Loucy (cell line): ENCODE measurements at regions not wholly inside any gene's neighbourhood (a gene's known extent, or its start where the extent isn't known, plus 50 kb on each side); places are given as distances from the start of the nearest gene placed in this dataset.

ENCODE experiments used
- H2AFZ ChIP-seq: fragments of 200-600 bp; sonication (generic); 2 replicates; pipeline ENCODE4 v1.6.0; 2016; ENCODE audit warnings: antibody characterized with exemption, mild to moderate bottlenecking, low read length, moderate library complexity
- H3F3A ChIP-seq: fragments of 200-600 bp; 2 replicates; pipeline ENCODE4 v1.6.0; 2016; ENCODE audit warnings: antibody characterized with exemption, low read depth, mild to moderate bottlenecking
- H3K27me3 ChIP-seq: fragments of 200-600 bp; sonication (generic); 2 replicates; pipeline ENCODE4 v1.6.1; 2014; ENCODE audit warnings: low read length, mild to moderate bottlenecking; ENCODE audit not compliant: insufficient read depth, poor library complexity, severe bottlenecking
- H3K36me3 ChIP-seq: fragments of 200-600 bp; sonication (generic); 2 replicates; pipeline ENCODE4 v1.6.1; 2016; ENCODE audit warnings: low read length; ENCODE audit not compliant: insufficient read depth
- H3K4me1 ChIP-seq: fragments of 200-600 bp; sonication (generic); 2 replicates; pipeline ENCODE4 v1.5.1; 2014; ENCODE audit warnings: low read length, mild to moderate bottlenecking; ENCODE audit not compliant: insufficient read depth, poor library complexity, severe bottlenecking
- H3K4me2 ChIP-seq: fragments of 200-600 bp; sonication (generic); 2 replicates; pipeline ENCODE4 v1.6.0; 2014; ENCODE audit warnings: antibody characterized with exemption, low read length, low read depth, mild to moderate bottlenecking; ENCODE audit not compliant: poor library complexity, severe bottlenecking
- H3K4me3 ChIP-seq: fragments of 200-600 bp; sonication (generic); 2 replicates; pipeline ENCODE4 v1.5.1; 2014; ENCODE audit warnings: low read length, mild to moderate bottlenecking, mixed read lengths; ENCODE audit not compliant: poor library complexity, severe bottlenecking
- H3K79me2 ChIP-seq: fragments of 200-600 bp; sonication (generic); 2 replicates; pipeline ENCODE4 v1.6.1; 2014; ENCODE audit warnings: low read length; ENCODE audit not compliant: insufficient read depth
- H3K9ac ChIP-seq: fragments of 200-600 bp; sonication (generic); 2 replicates; pipeline ENCODE4 v1.6.0; 2014; ENCODE audit warnings: mild to moderate bottlenecking, low read depth, low read length, moderate library complexity; ENCODE audit not compliant: poor library complexity, severe bottlenecking
- H3K9me2 ChIP-seq: fragments of 200-600 bp; sonication (generic); replicated peaks from 2 replicates; pipeline ENCODE4 v1.6.1; 2016; ENCODE audit warnings: low read depth, low read length, mixed read lengths
- H3K9me3 ChIP-seq: fragments of 200-600 bp; sonication (generic); 2 replicates; pipeline ENCODE4 v1.6.1; 2014; ENCODE audit warnings: mild to moderate bottlenecking, antibody characterized with exemption, low read length, low read depth; ENCODE audit not compliant: insufficient read depth
- H4K20me1 ChIP-seq: fragments of 200-600 bp; sonication (generic); 2 replicates; pipeline ENCODE4 v1.6.0; 2014; ENCODE audit warnings: antibody characterized with exemption, low read length, mild to moderate bottlenecking; ENCODE audit not compliant: insufficient read depth, poor library complexity, severe bottlenecking
- EZH2phosphoT487 ChIP-seq: fragments of 200-600 bp; IDR thresholded peaks from 2 replicates; pipeline ENCODE4 v1.6.1; 2018; ENCODE audit warnings: antibody characterized with exemption, mild to moderate bottlenecking, moderate library complexity, borderline replicate concordance
- TF ChIP-seq, protein P1 (sequence below): fragments of 200-600 bp; sonication (generic); conservative IDR thresholded peaks from 2 replicates; pipeline ENCODE4 v1.5.1; 2014; ENCODE audit warnings: mild to moderate bottlenecking, antibody characterized with exemption, low read length

DNA sequence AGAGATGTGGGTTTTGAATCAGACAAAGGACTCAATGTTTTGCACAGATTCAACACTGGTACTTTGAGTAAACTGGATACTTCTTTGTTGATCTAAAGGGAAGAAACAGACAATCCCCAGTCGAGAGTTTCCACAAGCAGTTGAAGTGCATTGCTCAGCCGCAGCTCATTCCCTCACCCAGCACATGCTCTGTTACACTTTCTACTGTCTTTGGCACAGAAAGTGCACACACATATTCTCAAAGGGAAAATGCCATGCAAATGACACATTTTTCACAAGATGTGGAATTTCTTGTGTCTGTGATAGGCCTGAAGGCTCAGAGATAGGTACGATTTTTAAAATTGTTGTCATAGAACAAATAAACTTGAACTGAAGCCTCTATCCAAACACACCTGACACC lies 258.9 kb upstream of the TRIB2 start:
- H3K27me3 ChIP-seq: no peaks in the 10 kb centered on the region
- no peaks in the 10 kb centered on the region for H3F3A ChIP-seq
- H4K20me1 ChIP-seq: no peaks in the 10 kb centered on the region
- H3K4me2 ChIP-seq: no peak overlapping the region
- no peak overlapping the region for H3K4me3 ChIP-seq
- TF ChIP-seq, protein P1, sequence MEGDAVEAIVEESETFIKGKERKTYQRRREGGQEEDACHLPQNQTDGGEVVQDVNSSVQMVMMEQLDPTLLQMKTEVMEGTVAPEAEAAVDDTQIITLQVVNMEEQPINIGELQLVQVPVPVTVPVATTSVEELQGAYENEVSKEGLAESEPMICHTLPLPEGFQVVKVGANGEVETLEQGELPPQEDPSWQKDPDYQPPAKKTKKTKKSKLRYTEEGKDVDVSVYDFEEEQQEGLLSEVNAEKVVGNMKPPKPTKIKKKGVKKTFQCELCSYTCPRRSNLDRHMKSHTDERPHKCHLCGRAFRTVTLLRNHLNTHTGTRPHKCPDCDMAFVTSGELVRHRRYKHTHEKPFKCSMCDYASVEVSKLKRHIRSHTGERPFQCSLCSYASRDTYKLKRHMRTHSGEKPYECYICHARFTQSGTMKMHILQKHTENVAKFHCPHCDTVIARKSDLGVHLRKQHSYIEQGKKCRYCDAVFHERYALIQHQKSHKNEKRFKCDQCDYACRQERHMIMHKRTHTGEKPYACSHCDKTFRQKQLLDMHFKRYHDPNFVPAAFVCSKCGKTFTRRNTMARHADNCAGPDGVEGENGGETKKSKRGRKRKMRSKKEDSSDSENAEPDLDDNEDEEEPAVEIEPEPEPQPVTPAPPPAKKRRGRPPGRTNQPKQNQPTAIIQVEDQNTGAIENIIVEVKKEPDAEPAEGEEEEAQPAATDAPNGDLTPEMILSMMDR: no peak
- no peak for TF ChIP-seq EZH2phosphoT487
- no peaks in the 10 kb centered on the region for H3K79me2 ChIP-seq
- peaks cover 9% of the 10 kb centered on the region for H3K4me1 ChIP-seq
- H3K36me3 ChIP-seq: no peaks in the 10 kb centered on the region
- H3K9me3 ChIP-seq: no peaks in the 10 kb centered on the region
- no peaks in the 10 kb centered on the region for H3K9me2 ChIP-seq
- H2AFZ ChIP-seq: no peak overlapping the region
- H3K9ac ChIP-seq: no peak overlapping the region

DNA sequence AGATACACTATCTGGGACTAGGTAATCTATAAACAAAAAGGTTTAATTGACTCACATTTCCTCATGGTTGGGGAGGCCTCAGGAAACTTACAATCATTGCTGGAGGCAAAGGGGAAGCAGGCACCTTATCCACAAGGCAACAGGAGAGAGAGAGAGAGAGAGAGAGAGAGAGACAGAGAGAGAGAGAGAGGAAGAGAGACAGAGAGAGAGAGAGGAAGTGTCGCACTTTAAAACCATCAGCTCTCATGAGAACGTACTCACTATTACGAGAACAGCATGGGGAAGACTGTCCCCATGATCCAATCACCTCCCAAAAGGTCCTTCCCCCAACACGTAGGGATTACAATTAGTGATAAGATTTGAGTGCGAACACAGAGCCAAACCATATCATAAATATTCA lies 253.5 kb upstream of the TRIB2 start:
- Histone ChIP-seq H2AFZ (no peak overlapping the region), H3K4me1 (peaks cover 7% of the 10 kb centered on the region), H3K79me2 (no peaks in the 10 kb centered on the region), H3K27me3 (no peaks in the 10 kb centered on the region), H3K9ac (no peak overlapping the region), H3K4me3 (no peak overlapping the region), H3K9me2 (no peaks in the 10 kb centered on the region), H4K20me1 (no peaks in the 10 kb centered on the region), H3F3A (no peaks in the 10 kb centered on the region), H3K36me3 (no peaks in the 10 kb centered on the region), H3K9me3 (no peaks in the 10 kb centered on the region), H3K4me2 (no peak overlapping the region)
- TF ChIP-seq, protein P1: no peak
- no peak for TF ChIP-seq EZH2phosphoT487

DNA sequence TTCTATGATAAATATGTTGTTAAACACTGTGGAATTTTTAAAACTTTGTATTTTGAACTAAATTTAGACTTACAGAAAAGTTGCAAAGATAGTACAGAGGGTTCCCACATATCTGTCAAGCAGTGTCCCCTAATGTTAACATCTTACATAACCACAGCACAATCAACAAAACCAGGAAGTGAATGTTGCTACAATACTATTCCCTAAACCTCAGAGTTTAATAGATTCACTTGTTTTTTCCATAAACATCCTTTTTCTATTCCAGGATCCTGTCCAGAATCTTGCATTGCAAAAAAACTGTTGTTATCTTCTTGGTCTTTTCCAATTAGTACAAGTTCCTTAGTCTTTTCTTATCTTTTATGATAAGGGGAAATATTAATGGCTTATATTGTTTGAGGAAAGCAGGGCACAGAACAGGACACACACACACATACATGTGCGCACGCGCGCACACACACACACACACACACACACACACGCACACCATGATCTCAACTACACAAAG lies 251.1 kb upstream of the TRIB2 start:
- H4K20me1 ChIP-seq: no peaks in the 10 kb centered on the region
- no peaks in the 10 kb centered on the region for H3K27me3 ChIP-seq
- TF ChIP-seq, protein P1: 0 out of 2 replicates have a peak, but pooled peaks have one; percentile 12
- TF ChIP-seq EZH2phosphoT487: no peak
- no peaks in the 10 kb centered on the region for H3K9me3 ChIP-seq
- H2AFZ ChIP-seq: peak overlapping the region; percentile 41; the same call in 1 of the 2 replicates
- no peak overlapping the region for H3K4me2 ChIP-seq
- no peaks in the 10 kb centered on the region for H3K79me2 ChIP-seq
- H3F3A ChIP-seq: no peaks in the 10 kb centered on the region
- no peak overlapping the region for H3K9ac ChIP-seq
- H3K9me2 ChIP-seq: no peaks in the 10 kb centered on the region
- no peaks in the 10 kb centered on the region for H3K36me3 ChIP-seq
- peaks cover 7% of the 10 kb centered on the region for H3K4me1 ChIP-seq
- H3K4me3 ChIP-seq: no peak overlapping the region
